GM12872 (cell line): ENCODE measurements at regions not wholly inside any gene's neighbourhood (a gene's known extent, or its start where the extent isn't known, plus 50 kb on each side); places are given as distances from the start of the nearest gene placed in this dataset.

Source experiments
- TF ChIP-seq, protein P1 (sequence below): IDR thresholded peaks from 3 replicates; pipeline ENCODE4 v1.5.1; 2011; ENCODE audit warnings: low read depth, mild to moderate bottlenecking, low read length, moderate library complexity; ENCODE audit not compliant: insufficient read depth

DNA sequence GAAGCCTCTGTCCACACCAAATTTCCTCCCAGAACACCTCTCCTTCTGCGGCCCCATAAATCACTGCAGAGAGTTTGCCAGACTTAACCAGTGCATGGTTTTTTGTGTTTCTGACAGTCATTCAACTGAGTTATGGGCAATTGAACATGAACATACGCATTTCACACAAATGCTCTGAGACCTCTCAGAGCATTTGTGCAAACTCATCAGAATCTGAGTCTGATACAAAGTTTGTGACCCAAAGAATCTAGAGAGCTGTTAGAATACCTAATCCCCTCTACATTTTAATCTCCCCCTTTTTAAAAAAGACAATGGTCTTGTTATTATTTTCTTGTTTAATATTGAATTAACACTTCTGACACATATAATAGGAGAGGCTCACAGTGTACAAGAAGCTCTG is 416.9 kb upstream of the SMARCA2 start:
- TF ChIP-seq, protein P1, sequence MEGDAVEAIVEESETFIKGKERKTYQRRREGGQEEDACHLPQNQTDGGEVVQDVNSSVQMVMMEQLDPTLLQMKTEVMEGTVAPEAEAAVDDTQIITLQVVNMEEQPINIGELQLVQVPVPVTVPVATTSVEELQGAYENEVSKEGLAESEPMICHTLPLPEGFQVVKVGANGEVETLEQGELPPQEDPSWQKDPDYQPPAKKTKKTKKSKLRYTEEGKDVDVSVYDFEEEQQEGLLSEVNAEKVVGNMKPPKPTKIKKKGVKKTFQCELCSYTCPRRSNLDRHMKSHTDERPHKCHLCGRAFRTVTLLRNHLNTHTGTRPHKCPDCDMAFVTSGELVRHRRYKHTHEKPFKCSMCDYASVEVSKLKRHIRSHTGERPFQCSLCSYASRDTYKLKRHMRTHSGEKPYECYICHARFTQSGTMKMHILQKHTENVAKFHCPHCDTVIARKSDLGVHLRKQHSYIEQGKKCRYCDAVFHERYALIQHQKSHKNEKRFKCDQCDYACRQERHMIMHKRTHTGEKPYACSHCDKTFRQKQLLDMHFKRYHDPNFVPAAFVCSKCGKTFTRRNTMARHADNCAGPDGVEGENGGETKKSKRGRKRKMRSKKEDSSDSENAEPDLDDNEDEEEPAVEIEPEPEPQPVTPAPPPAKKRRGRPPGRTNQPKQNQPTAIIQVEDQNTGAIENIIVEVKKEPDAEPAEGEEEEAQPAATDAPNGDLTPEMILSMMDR, result no peak

DNA sequence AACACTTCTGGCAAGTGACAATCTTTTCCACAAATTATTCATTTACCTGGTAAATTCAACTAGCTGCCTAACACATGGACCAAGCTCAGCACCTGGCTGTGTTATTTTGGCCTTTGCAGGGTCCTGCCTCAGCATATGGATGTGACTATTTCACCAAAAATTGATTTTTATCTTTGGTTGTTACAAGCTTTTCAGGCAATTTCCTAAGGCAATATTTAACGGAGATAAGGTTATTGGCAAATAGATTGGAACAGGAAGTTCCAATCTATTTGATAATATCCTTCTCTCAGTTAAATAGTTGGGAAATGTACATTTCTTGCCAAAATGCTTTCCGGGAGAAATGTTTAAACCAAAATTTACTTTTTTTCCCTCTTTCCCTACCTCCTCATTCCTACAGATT is 415.2 kb upstream of the SMARCA2 start:
- TF ChIP-seq, protein P1, result no peak

DNA sequence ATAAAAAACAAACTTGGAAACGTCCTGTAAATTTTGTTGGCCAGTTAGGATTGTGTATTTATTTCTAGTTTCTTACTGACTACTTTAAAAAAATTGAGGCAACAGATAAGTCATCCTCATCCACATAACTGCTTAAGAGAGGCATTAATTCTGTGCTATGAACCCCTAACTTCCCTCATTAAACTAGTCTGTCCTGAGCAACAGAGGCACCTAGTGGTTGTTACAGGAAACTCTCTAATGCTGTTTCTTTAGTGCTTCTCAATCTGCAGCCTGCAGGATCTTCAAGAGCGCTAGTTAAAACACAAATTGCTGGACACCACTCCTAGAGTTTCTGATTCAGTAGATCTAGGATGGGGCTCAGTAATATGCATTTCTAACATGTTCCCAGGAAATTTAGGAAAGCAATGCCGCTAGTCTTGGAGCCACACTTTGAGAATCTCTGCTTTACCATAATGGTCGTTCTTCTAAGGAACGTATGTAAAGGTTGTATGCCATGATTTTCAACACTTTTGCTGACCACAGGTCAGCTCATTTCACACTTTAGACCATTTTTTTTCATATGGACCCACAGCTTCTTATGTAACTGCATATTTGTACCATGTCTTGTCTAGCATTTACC is 410.1 kb upstream of the SMARCA2 start:
- TF ChIP-seq, protein P1, result peak; percentile 75

DNA sequence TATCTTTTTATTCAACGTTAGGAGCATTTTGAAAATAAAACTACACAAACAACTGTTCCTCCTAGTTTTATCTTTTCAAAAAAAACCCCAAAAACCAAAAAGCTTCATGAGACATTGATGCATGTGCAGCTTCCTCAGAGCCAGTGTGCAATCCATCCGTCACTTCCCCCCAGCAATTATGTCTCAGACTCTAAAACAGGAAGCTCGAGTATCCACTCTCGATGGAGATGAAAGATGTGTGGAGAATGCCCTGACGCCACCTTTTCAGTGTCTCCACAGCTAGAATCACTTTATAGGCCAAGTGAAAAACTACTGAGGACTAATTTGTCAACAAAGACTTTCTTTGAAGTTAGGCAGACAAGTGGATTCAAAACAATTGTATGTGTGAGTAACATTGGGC is 408.9 kb upstream of the SMARCA2 start:
- TF ChIP-seq, protein P1, result no peak

DNA sequence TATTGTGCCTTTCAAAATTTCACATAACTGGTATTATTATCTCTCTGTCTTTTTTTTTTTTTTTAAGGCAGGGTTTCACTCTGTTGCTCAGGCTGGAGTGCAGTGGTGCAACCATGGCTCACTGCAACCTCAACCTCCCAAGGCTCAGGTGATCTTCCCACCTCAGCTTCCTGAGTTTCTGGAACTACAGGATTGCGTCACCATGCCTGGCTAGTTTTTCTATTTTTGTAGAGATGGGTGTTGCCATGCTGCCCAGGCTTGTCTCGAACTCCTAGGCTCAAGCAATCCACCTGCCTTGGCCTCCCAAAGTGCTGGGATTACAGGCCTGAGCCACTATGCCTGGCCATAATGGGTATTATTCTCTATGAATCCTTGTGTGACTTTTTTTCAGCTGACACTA is 402.3 kb upstream of the SMARCA2 start:
- TF ChIP-seq, protein P1, result no peak

DNA sequence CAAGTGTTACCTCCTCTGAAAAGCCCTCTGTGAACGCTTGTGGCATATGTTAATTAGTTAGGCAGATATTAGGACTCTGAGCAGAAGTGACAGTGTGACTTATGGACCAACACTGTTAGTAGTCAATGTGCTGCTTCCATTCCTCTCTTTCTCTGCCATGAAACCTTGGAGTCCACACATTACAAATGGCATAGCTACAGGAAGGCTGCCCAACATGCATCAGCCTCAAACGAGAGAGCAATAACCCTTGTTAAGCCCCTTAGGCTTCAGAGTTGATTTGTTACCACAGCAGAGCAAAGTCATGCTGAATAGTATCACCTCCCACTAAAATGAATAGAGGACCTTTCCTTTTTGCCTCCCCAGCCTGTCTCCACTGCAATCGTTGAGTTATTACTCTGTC is 397.7 kb upstream of the SMARCA2 start:
- TF ChIP-seq, protein P1, result no peak

DNA sequence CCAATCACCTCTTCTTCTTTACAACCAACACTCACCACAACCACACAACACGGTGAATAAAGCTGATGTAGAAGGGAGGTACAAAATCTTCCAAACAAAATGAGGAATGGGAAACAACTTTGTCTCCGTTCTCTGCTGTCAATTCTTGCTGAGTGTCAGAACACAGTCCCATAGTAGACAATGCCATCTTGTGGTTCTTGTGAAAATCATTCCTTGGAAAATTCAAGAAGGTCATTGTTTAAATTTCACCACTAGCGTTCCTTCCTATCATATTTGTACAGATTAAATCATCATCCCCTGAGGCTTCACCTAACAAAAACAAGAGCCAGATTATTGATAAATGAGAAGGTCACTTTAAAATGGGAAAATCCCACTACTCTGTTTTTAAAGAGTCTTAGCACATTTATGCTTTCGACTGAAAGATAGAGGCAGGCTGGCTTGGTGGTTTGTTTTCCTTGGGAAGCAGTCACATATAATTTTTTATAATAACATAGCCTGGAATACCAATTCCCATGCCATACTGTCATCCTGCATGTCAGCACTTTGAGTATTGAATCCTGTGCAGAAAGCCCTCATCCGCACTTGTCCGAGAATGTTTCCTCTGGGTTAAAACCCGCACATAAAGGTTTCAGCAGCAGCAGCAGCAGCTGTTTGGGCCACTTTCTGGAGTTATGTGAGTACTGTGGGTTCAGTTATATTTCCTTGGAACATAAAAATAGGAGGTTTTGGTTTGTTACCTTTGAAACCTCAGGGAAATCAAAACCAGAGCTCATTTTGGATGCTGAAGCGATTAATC is 395.0 kb upstream of the SMARCA2 start:
- TF ChIP-seq, protein P1, result peak; percentile 26; the same call in 1 of the 3 replicates
